ENCODE measurements at regions not wholly inside any gene's neighbourhood (a gene's known extent, or its start where the extent isn't known, plus 50 kb on each side); places are given as distances from the start of the nearest gene placed in this dataset.

DNA sequence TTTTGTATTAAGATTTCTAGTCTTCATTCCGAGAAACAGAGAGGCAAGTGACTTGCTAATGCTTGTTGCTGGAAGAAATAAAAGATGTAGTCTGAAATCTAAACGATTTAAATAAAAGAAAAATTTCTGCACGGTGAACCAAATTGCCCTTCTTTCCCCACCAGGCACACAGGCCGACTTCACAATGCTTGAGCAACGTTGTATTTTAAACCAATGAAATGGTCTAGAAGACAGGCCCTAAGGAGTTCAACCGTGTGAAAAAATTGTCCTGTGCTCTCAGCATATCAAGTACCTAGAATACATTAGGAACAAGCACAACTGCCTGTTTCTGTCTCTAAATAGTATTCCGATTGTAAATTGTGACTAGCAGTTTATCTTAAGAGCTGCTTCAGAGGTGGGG, 308.8 kb upstream of the SOX4 start:
- TF ChIP-seq EZH2 (IDR thresholded peaks at IDR 0.05; ENCODE audit: borderline replicate concordance, insufficient read depth, low read length, poor library complexity, severe bottlenecking) (no peak), POLR2AphosphoS5 (IDR thresholded peaks at IDR 0.05) (no peak), SMC3 (conservative IDR thresholded peaks at IDR 0.05; ENCODE audit: poor library complexity) (no peak), RAD21 (conservative IDR thresholded peaks at IDR 0.05) (no peak), TAF1 (IDR thresholded peaks at IDR 0.05; ENCODE audit: low read depth) (no peak), EP300 (conservative IDR thresholded peaks at IDR 0.05; ENCODE audit: poor library complexity, severe bottlenecking) (no peak)
- TF ChIP-seq, protein P1, sequence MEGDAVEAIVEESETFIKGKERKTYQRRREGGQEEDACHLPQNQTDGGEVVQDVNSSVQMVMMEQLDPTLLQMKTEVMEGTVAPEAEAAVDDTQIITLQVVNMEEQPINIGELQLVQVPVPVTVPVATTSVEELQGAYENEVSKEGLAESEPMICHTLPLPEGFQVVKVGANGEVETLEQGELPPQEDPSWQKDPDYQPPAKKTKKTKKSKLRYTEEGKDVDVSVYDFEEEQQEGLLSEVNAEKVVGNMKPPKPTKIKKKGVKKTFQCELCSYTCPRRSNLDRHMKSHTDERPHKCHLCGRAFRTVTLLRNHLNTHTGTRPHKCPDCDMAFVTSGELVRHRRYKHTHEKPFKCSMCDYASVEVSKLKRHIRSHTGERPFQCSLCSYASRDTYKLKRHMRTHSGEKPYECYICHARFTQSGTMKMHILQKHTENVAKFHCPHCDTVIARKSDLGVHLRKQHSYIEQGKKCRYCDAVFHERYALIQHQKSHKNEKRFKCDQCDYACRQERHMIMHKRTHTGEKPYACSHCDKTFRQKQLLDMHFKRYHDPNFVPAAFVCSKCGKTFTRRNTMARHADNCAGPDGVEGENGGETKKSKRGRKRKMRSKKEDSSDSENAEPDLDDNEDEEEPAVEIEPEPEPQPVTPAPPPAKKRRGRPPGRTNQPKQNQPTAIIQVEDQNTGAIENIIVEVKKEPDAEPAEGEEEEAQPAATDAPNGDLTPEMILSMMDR (IDR thresholded peaks at IDR 0.05; ENCODE audit: poor library complexity, severe bottlenecking) = no peak
- TF ChIP-seq, protein P2, sequence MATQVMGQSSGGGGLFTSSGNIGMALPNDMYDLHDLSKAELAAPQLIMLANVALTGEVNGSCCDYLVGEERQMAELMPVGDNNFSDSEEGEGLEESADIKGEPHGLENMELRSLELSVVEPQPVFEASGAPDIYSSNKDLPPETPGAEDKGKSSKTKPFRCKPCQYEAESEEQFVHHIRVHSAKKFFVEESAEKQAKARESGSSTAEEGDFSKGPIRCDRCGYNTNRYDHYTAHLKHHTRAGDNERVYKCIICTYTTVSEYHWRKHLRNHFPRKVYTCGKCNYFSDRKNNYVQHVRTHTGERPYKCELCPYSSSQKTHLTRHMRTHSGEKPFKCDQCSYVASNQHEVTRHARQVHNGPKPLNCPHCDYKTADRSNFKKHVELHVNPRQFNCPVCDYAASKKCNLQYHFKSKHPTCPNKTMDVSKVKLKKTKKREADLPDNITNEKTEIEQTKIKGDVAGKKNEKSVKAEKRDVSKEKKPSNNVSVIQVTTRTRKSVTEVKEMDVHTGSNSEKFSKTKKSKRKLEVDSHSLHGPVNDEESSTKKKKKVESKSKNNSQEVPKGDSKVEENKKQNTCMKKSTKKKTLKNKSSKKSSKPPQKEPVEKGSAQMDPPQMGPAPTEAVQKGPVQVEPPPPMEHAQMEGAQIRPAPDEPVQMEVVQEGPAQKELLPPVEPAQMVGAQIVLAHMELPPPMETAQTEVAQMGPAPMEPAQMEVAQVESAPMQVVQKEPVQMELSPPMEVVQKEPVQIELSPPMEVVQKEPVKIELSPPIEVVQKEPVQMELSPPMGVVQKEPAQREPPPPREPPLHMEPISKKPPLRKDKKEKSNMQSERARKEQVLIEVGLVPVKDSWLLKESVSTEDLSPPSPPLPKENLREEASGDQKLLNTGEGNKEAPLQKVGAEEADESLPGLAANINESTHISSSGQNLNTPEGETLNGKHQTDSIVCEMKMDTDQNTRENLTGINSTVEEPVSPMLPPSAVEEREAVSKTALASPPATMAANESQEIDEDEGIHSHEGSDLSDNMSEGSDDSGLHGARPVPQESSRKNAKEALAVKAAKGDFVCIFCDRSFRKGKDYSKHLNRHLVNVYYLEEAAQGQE (IDR thresholded peaks at IDR 0.05; ENCODE audit: borderline replicate concordance) = no peak
